ENCODE measurements at regions not wholly inside any gene's neighbourhood (a gene's known extent, or its start where the extent isn't known, plus 50 kb on each side); places are given as distances from the start of the nearest gene placed in this dataset.

DNA sequence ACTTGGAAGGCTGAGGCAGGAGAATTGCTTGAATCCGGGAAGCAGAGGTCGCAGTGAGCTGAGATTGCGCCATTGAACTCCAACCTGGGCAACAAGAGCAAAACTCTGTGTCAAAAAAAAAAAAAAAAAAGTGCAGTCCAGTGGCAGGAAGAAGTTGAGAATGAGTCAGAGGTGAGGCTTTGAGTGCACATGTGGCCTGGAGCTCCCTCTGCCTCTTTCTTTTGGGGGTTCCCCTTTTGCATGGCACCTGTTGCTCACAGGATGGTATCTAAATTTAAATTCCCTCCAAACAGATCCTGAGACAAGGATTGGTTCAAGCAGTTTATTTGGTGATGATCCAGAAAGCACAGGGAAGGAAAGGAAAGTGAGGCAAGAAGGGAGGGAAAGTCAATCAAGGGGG is 151.4 kb upstream of the STX18 start:
- H3K36me3 Mint-ChIP-seq (ENCODE audit: low read depth): peaks cover 4% of the 10 kb centered on the region
- no peak overlapping the region for H3K4me3 Mint-ChIP-seq
- H3K4me1 Mint-ChIP-seq: peaks cover 13% of the 10 kb centered on the region
- no peak for DNase-seq (ENCODE audit: low read depth, low spot score)
- H3K27me3 Mint-ChIP-seq (ENCODE audit: low read depth): peaks cover 2% of the 10 kb centered on the region
- H3K9me3 Mint-ChIP-seq: no peaks in the 10 kb centered on the region
- TF ChIP-seq, protein P1, sequence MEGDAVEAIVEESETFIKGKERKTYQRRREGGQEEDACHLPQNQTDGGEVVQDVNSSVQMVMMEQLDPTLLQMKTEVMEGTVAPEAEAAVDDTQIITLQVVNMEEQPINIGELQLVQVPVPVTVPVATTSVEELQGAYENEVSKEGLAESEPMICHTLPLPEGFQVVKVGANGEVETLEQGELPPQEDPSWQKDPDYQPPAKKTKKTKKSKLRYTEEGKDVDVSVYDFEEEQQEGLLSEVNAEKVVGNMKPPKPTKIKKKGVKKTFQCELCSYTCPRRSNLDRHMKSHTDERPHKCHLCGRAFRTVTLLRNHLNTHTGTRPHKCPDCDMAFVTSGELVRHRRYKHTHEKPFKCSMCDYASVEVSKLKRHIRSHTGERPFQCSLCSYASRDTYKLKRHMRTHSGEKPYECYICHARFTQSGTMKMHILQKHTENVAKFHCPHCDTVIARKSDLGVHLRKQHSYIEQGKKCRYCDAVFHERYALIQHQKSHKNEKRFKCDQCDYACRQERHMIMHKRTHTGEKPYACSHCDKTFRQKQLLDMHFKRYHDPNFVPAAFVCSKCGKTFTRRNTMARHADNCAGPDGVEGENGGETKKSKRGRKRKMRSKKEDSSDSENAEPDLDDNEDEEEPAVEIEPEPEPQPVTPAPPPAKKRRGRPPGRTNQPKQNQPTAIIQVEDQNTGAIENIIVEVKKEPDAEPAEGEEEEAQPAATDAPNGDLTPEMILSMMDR (conservative IDR thresholded peaks at IDR 0.05): no peak
- no peak overlapping the region for H3K27ac Mint-ChIP-seq (ENCODE audit: unreplicated experiment)

DNA sequence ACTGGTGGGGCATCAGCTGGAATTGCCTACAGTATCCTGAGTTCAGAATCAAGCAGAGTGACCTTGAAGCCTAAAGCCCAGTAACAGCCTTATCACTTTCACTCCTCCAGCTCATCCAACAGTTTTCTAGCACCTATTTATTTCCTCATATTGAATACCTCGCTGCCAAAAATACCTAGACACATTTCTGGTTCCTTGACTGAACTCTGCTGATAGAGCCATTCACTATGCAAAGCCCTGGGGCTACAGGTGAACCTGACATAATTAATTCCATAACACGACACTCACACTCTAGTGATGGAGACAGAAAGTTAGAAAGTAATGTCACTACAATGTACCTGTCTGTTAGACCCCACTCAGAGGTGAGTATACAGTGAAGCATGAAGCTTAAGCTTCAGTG is 149.0 kb upstream of the STX18 start:
- peaks cover 2% of the 10 kb centered on the region for H3K27me3 Mint-ChIP-seq (ENCODE audit: low read depth)
- H3K9me3 Mint-ChIP-seq: no peaks in the 10 kb centered on the region
- TF ChIP-seq, protein P1 (conservative IDR thresholded peaks at IDR 0.05): no peak
- DNase-seq (ENCODE audit: low read depth, low spot score): no peak
- no peak overlapping the region for H3K27ac Mint-ChIP-seq (ENCODE audit: unreplicated experiment)
- no peak overlapping the region for H3K4me3 Mint-ChIP-seq
- H3K36me3 Mint-ChIP-seq (ENCODE audit: low read depth): peaks cover 4% of the 10 kb centered on the region
- H3K4me1 Mint-ChIP-seq: peaks cover 17% of the 10 kb centered on the region

DNA sequence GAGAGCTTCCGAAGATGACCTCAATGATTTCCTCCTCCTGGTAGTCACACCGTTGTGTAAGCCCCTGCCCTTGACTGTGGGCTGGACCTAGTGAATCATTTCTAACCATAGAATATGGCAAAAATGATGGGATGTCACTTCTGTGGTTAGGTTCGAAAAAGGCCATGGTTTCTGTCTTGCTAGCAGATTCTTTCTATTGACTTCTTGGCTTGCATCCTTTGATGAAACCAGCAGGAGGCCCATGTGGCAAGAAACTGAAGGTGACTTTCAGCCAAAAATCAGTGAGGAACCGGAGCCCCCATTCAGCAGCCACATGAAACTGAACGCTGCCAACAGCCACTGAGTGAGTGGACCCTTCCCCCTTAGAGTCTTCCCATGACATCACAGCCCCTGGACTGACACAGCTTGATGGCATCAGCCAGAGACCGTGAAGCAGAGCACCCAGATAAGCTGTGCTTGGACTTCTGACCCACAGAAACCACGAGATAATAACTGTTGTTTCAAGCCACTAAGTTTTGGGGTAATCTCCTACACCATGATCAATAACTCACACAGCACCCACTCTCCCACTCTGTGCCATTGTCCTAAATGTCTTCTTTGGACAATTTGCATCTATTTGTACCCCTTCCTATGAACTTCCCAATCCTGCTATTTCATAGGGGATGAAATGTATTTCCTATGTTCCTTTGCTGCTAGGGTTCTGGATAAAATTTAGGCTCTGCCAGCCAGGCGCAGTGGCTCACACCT is 148.0 kb upstream of the STX18 start:
- H3K27me3 Mint-ChIP-seq (ENCODE audit: low read depth): peaks cover 2% of the 10 kb centered on the region
- H3K4me3 Mint-ChIP-seq: no peak overlapping the region
- H3K27ac Mint-ChIP-seq (ENCODE audit: unreplicated experiment): no peak overlapping the region
- peaks cover 23% of the 10 kb centered on the region for H3K4me1 Mint-ChIP-seq
- no peaks in the 10 kb centered on the region for H3K9me3 Mint-ChIP-seq
- TF ChIP-seq, protein P1 (conservative IDR thresholded peaks at IDR 0.05): no peak
- H3K36me3 Mint-ChIP-seq (ENCODE audit: low read depth): peaks cover 4% of the 10 kb centered on the region
- no peak for DNase-seq (ENCODE audit: low read depth, low spot score)

DNA sequence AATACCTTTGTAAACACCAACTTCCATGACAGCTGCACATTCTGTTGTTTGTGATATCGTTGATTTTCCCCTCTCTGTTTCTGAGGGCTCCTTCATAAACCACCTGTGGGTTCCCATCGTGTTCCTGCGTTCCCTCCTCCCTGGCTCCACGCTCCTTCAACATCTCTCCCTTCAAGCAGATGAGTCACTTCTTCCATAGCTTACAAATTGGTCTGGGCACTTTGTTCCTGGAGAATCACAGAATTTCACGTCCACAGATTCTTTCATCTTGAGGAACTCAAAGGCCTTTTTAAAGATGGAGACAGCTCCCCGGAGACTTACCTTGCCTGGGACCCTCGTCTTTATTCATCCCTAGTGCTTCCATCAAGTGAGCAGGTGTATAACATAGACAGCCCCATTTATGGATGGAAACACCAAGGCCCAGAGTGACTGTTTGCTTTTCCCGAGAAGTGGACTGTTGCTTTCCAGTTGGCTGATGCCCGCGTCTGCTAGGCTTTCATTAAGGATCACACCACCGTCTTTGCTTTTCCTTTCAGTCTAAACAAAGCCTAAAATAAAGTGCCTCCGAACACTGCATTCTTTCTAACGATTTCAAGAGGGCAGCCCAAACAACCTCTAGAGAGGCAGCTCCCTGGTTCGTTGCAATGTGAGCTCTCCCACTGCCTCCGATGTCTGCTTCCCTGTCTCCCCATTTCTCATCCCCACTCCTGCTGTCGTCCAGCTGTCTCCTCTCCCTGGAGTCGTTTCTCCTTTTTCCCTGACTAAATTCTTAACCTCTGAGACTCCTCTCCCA is 146.3 kb upstream of the STX18 start:
- Mint-ChIP-seq H3K27ac (ENCODE audit: unreplicated experiment) (no peak overlapping the region), H3K4me3 (no peak overlapping the region), H3K36me3 (ENCODE audit: low read depth) (peaks cover 4% of the 10 kb centered on the region), H3K9me3 (no peaks in the 10 kb centered on the region), H3K4me1 (peaks cover 17% of the 10 kb centered on the region), H3K27me3 (ENCODE audit: low read depth) (peaks cover 2% of the 10 kb centered on the region)
- TF ChIP-seq, protein P1 (conservative IDR thresholded peaks at IDR 0.05): no peak
- no peak for DNase-seq (ENCODE audit: low read depth, low spot score)

DNA sequence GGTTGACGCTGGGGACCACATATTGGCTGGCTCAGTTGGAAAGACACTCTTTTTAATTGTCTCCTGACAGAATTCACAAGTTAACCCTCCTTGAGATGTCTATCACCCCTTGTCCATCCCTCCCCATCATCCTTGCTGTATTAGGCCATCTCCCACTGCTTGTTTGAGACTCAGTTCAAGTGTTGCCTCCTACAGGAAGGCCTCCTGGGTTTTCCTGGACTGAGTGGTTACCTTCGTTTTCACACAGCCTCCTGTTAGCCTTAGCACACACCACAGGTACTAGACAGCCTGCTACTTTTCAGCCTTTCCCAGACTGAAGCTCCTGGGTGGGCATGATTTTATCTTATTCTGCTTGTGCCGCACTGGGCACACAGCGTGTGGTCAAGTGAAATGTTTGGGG is 145.3 kb upstream of the STX18 start:
- Mint-ChIP-seq H3K27ac (ENCODE audit: unreplicated experiment) (no peak overlapping the region), H3K4me1 (peaks cover 17% of the 10 kb centered on the region), H3K9me3 (no peaks in the 10 kb centered on the region), H3K4me3 (no peak overlapping the region), H3K27me3 (ENCODE audit: low read depth) (peaks cover 2% of the 10 kb centered on the region), H3K36me3 (ENCODE audit: low read depth) (peaks cover 4% of the 10 kb centered on the region)
- no peak for DNase-seq (ENCODE audit: low read depth, low spot score)
- TF ChIP-seq, protein P1 (conservative IDR thresholded peaks at IDR 0.05): no peak

Measured in neural crest cell (in vitro differentiated cells).